ENCODE measurements at regions not wholly inside any gene's neighbourhood (a gene's known extent, or its start where the extent isn't known, plus 50 kb on each side); places are given as distances from the start of the nearest gene placed in this dataset.

GRCh38 chr17:72039490-72039889, 81.3 kb upstream of the SOX9 start:
- intact Hi-C loops (cut with micrococcal nuclease) = no loop called here
- Histone ChIP-seq H4K20me1 (replicated peaks; ENCODE audit: control insufficient read depth, extremely low read depth, insufficient read depth, low read length) (no peaks in the 10 kb centered on the region), H2AFZ (ENCODE audit: low read depth, low read length) (no peak overlapping the region), H3K4me2 (ENCODE audit: insufficient read depth, low read length) (no peak overlapping the region), H3K9ac (replicated peaks; ENCODE audit: extremely low read depth, insufficient read depth, low read length) (no peak overlapping the region), H3K36me3 (ENCODE audit: control insufficient read depth in 2 of 2, extremely low read depth in 1 of 2, insufficient read depth in 2 of 2, low read length in 2 of 2) (no peaks in the 10 kb centered on the region), H3K27ac (ENCODE audit: insufficient read depth, low read depth, low read length) (no peak overlapping the region), H3K4me3 (replicated peaks in 1 of 3; ENCODE audit: insufficient read depth in 1 of 3, low read depth in 1 of 3, low read length in 3 of 3) (no peak overlapping the region), H3K9me1 (replicated peaks; ENCODE audit: control insufficient read depth, extremely low read depth, insufficient read depth, low read length) (no peaks in the 10 kb centered on the region), H3K4me1 (ENCODE audit: control insufficient read depth, extremely low read depth, insufficient read depth, low read length) (no peaks in the 10 kb centered on the region), H3K27me3 (ENCODE audit: control insufficient read depth in 2 of 2, insufficient read depth in 2 of 2, low read length in 2 of 2) (no peaks in the 10 kb centered on the region), H3K79me2 (ENCODE audit: control insufficient read depth, insufficient read depth, low read length) (no peaks in the 10 kb centered on the region), H3K9me3 (replicated peaks; ENCODE audit: control insufficient read depth, insufficient read depth, low read length) (peaks cover 2% of the 10 kb centered on the region)
- CTCF ChIA-PET = no interaction called here
- DNase-seq (ENCODE audit: low read depth, low spot score) = no peak
- BruUV-seq (replicated peaks) = no TSS peak
- dilution Hi-C loops (cut with MboI; ENCODE audit: extremely low pct_ligation_motif_present, low sequenced_read_pairs) = no loop called here
- POLR2A ChIA-PET = no interaction called here
- TF ChIP-seq EZH2 (IDR thresholded peaks at IDR 0.05; ENCODE audit: borderline replicate concordance, low read depth, low read length, severe bottlenecking) = no peak
- TF ChIP-seq GATA2 (IDR thresholded peaks at IDR 0.05; ENCODE audit: insufficient read depth, insufficient read length, low read depth, low read length) = no peak
- TF ChIP-seq CTCF (IDR thresholded peaks at IDR 0.05; ENCODE audit: extremely low read depth in 1 of 2, insufficient read depth in 1 of 2, low read depth in 1 of 2, low read length in 2 of 2) = no peak
- no peak for TF ChIP-seq POLR2A (IDR thresholded peaks at IDR 0.05; ENCODE audit: low read depth, low read length)
- TF ChIP-seq JUN (IDR thresholded peaks at IDR 0.05; ENCODE audit: borderline replicate concordance, insufficient read depth, insufficient read length, low read depth) = no peak
- TF ChIP-seq FOS (IDR thresholded peaks at IDR 0.05; ENCODE audit: borderline replicate concordance, insufficient read depth, low read length) = no peak
- no peak for TF ChIP-seq POLR2AphosphoS5 (IDR thresholded peaks at IDR 0.05; ENCODE audit: insufficient read depth, low read depth, low read length)
- no peak for TF ChIP-seq MAX (IDR thresholded peaks at IDR 0.05; ENCODE audit: insufficient read depth, insufficient read length)
- TF ChIP-seq MYC (IDR thresholded peaks at IDR 0.05; ENCODE audit: low read depth, low read length) = no peak
- FAIRE-seq = no peak

Data from endothelial cell of umbilical vein (primary cell).